Neuronal stem cell (in vitro differentiated cells): ENCODE measurements at regions not wholly inside any gene's neighbourhood (a gene's known extent, or its start where the extent isn't known, plus 50 kb on each side); places are given as distances from the start of the nearest gene placed in this dataset.

Experiments
- DNase-seq: peaks from one replicate; pipeline ENCODE4 v3.0.0-alpha.2; 2013; ENCODE audit warnings: low spot score
- H2AFZ ChIP-seq: one replicate; pipeline ENCODE4 v1.6.1; 2013; ENCODE audit warnings: mild to moderate bottlenecking, low read length, inconsistent platforms
- H2AK5ac ChIP-seq: 2 replicates; pipeline ENCODE4 v1.6.1; 2013; ENCODE audit warnings: low read depth, mild to moderate bottlenecking, inconsistent platforms, low read length, moderate library complexity, mixed read lengths
- H2BK120ac ChIP-seq: 2 replicates; pipeline ENCODE4 v1.6.1; 2013; ENCODE audit warnings: low read depth, mild to moderate bottlenecking, inconsistent platforms, low read length, moderate library complexity, mixed read lengths
- H2BK12ac ChIP-seq: one replicate; pipeline ENCODE4 v1.6.1; 2013; ENCODE audit warnings: low read length, inconsistent platforms
- H2BK15ac ChIP-seq: 2 replicates; pipeline ENCODE4 v1.6.1; 2013; ENCODE audit warnings: mild to moderate bottlenecking, low read length, inconsistent platforms, mixed read lengths
- H2BK5ac ChIP-seq: one replicate; pipeline ENCODE4 v1.6.1; 2013; ENCODE audit warnings: inconsistent platforms, mild to moderate bottlenecking, low read length, moderate library complexity
- H3K14ac ChIP-seq: one replicate; pipeline ENCODE4 v1.6.1; 2013; ENCODE audit warnings: low read length, inconsistent platforms
- H3K18ac ChIP-seq: 2 replicates; pipeline ENCODE4 v1.6.1; 2013; ENCODE audit warnings: low read length, inconsistent platforms
- H3K23ac ChIP-seq: 2 replicates; pipeline ENCODE4 v1.6.1; 2013; ENCODE audit warnings: low read depth, mild to moderate bottlenecking, mixed read lengths, low read length, inconsistent platforms; ENCODE audit not compliant: poor library complexity
- H3K27ac ChIP-seq: replicated peaks from 3 replicates; pipeline ENCODE4 v1.5.1; 2013; ENCODE audit warnings: low read length, inconsistent platforms
- H3K27me3 ChIP-seq, 3 experiments: 2 replicates each; pipeline ENCODE4 v1.6.1; 2013; ENCODE audit warnings: low read length in 3 of 3, mild to moderate bottlenecking in 2 of 3, inconsistent platforms in 1 of 3, low read depth in 1 of 3, mixed read lengths in 1 of 3, moderate library complexity in 1 of 3; ENCODE audit not compliant: control insufficient read depth in 3 of 3, insufficient read depth in 3 of 3
- H3K36me3 ChIP-seq, 2 donors: replicated peaks in 1 of 2; 2 replicates each; pipeline ENCODE4 v1.6.1; 2013; ENCODE audit warnings: low read length in 2 of 2; ENCODE audit not compliant: control insufficient read depth in 2 of 2, insufficient read depth in 2 of 2
- H3K4ac ChIP-seq: 2 replicates; pipeline ENCODE4 v1.6.1; 2013; ENCODE audit warnings: inconsistent platforms, mild to moderate bottlenecking, low read length, moderate library complexity
- H3K4me1 ChIP-seq, 2 donors: 1 replicate in 1 of 2; 2 replicates in 1 of 2; pipeline ENCODE4 v1.6.1; 2013; ENCODE audit warnings: low read length in 2 of 2, low read depth in 1 of 2; ENCODE audit not compliant: control insufficient read depth in 2 of 2, insufficient read depth in 1 of 2
- H3K4me2 ChIP-seq: one replicate; pipeline ENCODE4 v1.6.1; 2013; ENCODE audit warnings: mild to moderate bottlenecking, low read length, inconsistent platforms; ENCODE audit not compliant: insufficient read depth, poor library complexity, severe bottlenecking
- H3K4me3 ChIP-seq, 2 donors: 2 replicates each; pipeline ENCODE4 v1.5.1; 2013; ENCODE audit warnings: low read length in 2 of 2, mild to moderate bottlenecking in 2 of 2, inconsistent platforms in 1 of 2, moderate library complexity in 1 of 2
- H3K79me1 ChIP-seq: one replicate; pipeline ENCODE4 v1.6.1; 2013; ENCODE audit warnings: low read depth, mild to moderate bottlenecking, inconsistent platforms, low read length, moderate library complexity
- H3K9ac ChIP-seq: one replicate; pipeline ENCODE4 v1.6.1; 2013; ENCODE audit warnings: mild to moderate bottlenecking, low read depth, low read length, inconsistent platforms; ENCODE audit not compliant: poor library complexity
- H3K9me3 ChIP-seq, 2 donors: replicated peaks in 1 of 2; 2 replicates each; pipeline versions ENCODE3 to v1.6.1; 2013; ENCODE audit warnings: low read length in 2 of 2, mild to moderate bottlenecking in 2 of 2, inconsistent platforms in 1 of 2, low read depth in 1 of 2, mixed read lengths in 1 of 2, moderate library complexity in 1 of 2; ENCODE audit not compliant: control insufficient read depth in 2 of 2, insufficient read depth in 1 of 2
- H4K8ac ChIP-seq: one replicate; pipeline ENCODE4 v1.6.1; 2013; ENCODE audit warnings: low read depth, mild to moderate bottlenecking, inconsistent platforms, low read length, moderate library complexity
- H4K91ac ChIP-seq: one replicate; pipeline ENCODE4 v1.6.1; 2013; ENCODE audit warnings: low read length, low read depth, mild to moderate bottlenecking, inconsistent platforms; ENCODE audit not compliant: poor library complexity
- WGBS, 2 donors: extraction: QIAGEN DNeasy Blood & Tissue Kit; methylation state at CpG; one replicate each; pipeline ENCODE4 v1.1.7; 2013; ENCODE audit warnings: missing lambda C conversion rate in 2 of 2, mixed read lengths in 1 of 2; ENCODE audit not compliant: insufficient read length in 2 of 2, insufficient replicate concordance in 1 of 2; ENCODE audit errors: extremely low coverage in 2 of 2; 5-methylcytosine and 5-hydroxymethylcytosine counted together

- Histone ChIP-seq H2AFZ (no peak overlapping the region), H3K4me1 (no peaks in the 10 kb centered on the region), H3K4me3 (no peak overlapping the region), H2BK15ac (no peak overlapping the region), H4K91ac (no peak overlapping the region), H3K9me3 (no peaks in the 10 kb centered on the region), H2BK12ac (no peak overlapping the region), H3K14ac (no peak overlapping the region), H3K4me2 (no peak overlapping the region), H3K18ac (no peak overlapping the region), H3K4ac (no peak overlapping the region), H3K79me1 (no peaks in the 10 kb centered on the region), H3K36me3 (no peaks in the 10 kb centered on the region), H3K27ac (no peak overlapping the region), H3K23ac (no peak overlapping the region), H2AK5ac (no peak overlapping the region), H2BK5ac (no peak overlapping the region), H2BK120ac (no peak overlapping the region), H3K27me3 (no peaks in the 10 kb centered on the region), H4K8ac (no peak overlapping the region), H3K9ac (no peak overlapping the region)
- no peak for DNase-seq
These were observed 278.1 kb upstream of the CADM2 start for GRCh38 chr3:84680700-84681099.

- Histone ChIP-seq H3K14ac (no peak overlapping the region), H2BK15ac (no peak overlapping the region), H2BK120ac (no peak overlapping the region), H3K4me2 (no peak overlapping the region), H3K79me1 (no peaks in the 10 kb centered on the region), H3K4ac (no peak overlapping the region), H3K9me3 (no peaks in the 10 kb centered on the region), H3K4me1 (no peaks in the 10 kb centered on the region), H3K23ac (no peak overlapping the region), H2BK5ac (no peak overlapping the region), H3K27me3 (no peaks in the 10 kb centered on the region), H4K91ac (no peak overlapping the region), H4K8ac (no peak overlapping the region), H3K27ac (no peak overlapping the region), H2BK12ac (no peak overlapping the region), H3K36me3 (no peaks in the 10 kb centered on the region), H3K18ac (no peak overlapping the region), H3K9ac (no peak overlapping the region), H2AFZ (peak overlapping the region; percentile 50), H3K4me3 (no peak overlapping the region), H2AK5ac (no peak overlapping the region)
- no CpG with 5 or more reads among the region's 2 CpGs for WGBS, 2 donors
- no peak for DNase-seq
These were observed 275.3 kb upstream of the CADM2 start for GRCh38 chr3:84683493-84683892.

DNA sequence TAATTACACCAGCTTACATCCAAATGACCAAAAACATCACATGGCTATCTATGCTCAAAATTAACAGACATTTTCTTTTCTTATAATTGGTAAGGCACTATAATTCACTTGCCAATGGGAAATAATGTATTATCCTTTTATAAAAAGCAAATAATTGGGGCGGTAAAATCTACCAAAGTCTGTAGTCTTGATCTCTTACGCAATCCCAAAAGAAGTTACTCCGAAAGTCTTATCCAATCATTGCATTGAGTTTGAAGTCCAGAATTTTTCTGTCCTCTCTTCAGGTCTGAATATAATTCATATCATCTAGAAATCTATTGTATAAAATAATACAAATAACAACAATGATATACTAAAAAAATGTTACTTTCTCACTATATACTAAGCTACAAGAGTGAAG, 273.3 kb upstream of the CADM2 start:
- WGBS, 2 donors: no CpG with 5 or more reads among the region's 3 CpGs
- Histone ChIP-seq H3K4me2 (no peak overlapping the region), H3K23ac (no peak overlapping the region), H3K27me3 (no peaks in the 10 kb centered on the region), H4K8ac (no peak overlapping the region), H3K27ac (no peak overlapping the region), H4K91ac (no peak overlapping the region), H3K79me1 (no peaks in the 10 kb centered on the region), H3K9ac (no peak overlapping the region), H3K36me3 (no peaks in the 10 kb centered on the region), H2BK120ac (no peak overlapping the region), H2AK5ac (no peak overlapping the region), H3K18ac (no peak overlapping the region), H2BK12ac (no peak overlapping the region), H2BK15ac (no peak overlapping the region), H3K4ac (no peak overlapping the region), H3K9me3 (no peaks in the 10 kb centered on the region), H2BK5ac (no peak overlapping the region), H2AFZ (no peak overlapping the region), H3K4me3 (no peak overlapping the region), H3K4me1 (no peaks in the 10 kb centered on the region), H3K14ac (no peak overlapping the region)
- no peak for DNase-seq

DNA sequence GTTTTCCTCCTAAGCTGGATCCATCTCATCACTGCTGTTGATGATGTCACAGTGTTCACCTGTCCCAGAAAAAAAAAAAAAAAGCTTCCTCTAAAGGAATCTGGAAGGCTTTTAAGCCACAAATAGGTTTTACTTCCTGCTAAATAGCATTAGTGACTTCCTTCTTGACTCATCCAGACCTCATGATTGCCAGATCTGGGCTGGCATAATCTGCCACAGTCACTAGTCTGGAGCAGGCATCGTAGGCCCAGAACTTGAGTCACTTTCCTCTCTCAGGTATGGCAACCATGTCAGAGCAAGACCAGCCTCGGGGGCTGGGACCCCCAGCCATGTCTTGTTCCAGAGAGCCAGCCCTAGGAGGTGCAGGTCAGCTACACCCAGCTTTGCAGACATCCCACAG, 266.5 kb upstream of the CADM2 start:
- Histone ChIP-seq H3K27ac (no peak overlapping the region), H2AK5ac (no peak overlapping the region), H2BK5ac (no peak overlapping the region), H3K9me3 (no peaks in the 10 kb centered on the region), H3K4ac (no peak overlapping the region), H2BK12ac (no peak overlapping the region), H2BK120ac (no peak overlapping the region), H3K4me1 (no peaks in the 10 kb centered on the region), H3K14ac (no peak overlapping the region), H3K9ac (no peak overlapping the region), H2AFZ (no peak overlapping the region), H3K4me2 (no peak overlapping the region), H3K18ac (peak overlapping the region; percentile 71), H3K36me3 (no peaks in the 10 kb centered on the region), H3K27me3 (no peaks in the 10 kb centered on the region), H3K79me1 (no peaks in the 10 kb centered on the region), H4K91ac (no peak overlapping the region), H4K8ac (no peak overlapping the region), H3K4me3 (peak overlapping the region in 1 of 2 donors; percentile 54), H2BK15ac (no peak overlapping the region), H3K23ac (no peak overlapping the region)
- DNase-seq: no peak
- WGBS, 2 donors: no CpG with 5 or more reads among the region's 2 CpGs
